NCI-H187 treated with DMSO at 0.1 percent for 48 hours (cell line): ENCODE measurements at regions not wholly inside any gene's neighbourhood (a gene's known extent, or its start where the extent isn't known, plus 50 kb on each side); places are given as distances from the start of the nearest gene placed in this dataset.

ENCODE experiments used
- DNase-seq: peaks from one replicate; lab custom pipeline; 2025; lab: John Stamatoyannopoulos, UW

- DNase-seq, result no peak
Measured at GRCh38 chr11:82676483-82677094, 57.1 kb downstream of the FAM181B start.

GRCh38 chr11:82675838-82676237 is 57.8 kb downstream of the FAM181B start:
- no peak for DNase-seq

- no peak for DNase-seq
Measured at GRCh38 chr11:82673631-82674030, 60.0 kb downstream of the FAM181B start.

- DNase-seq, result no peak
Measured at GRCh38 chr11:82671451-82671850, 62.2 kb downstream of the FAM181B start.

GRCh38 chr11:82663535-82663934 is 70.1 kb downstream of the FAM181B start:
- no peak for DNase-seq

- no peak for DNase-seq
Measured at GRCh38 chr11:82653752-82654151, 79.9 kb downstream of the FAM181B start.

GRCh38 chr11:82639251-82639650 is 94.4 kb downstream of the FAM181B start:
- DNase-seq, result no peak

GRCh38 chr11:82636615-82637014 is 97.0 kb downstream of the FAM181B start:
- no peak for DNase-seq

- no peak for DNase-seq
Measured at GRCh38 chr11:82634091-82634490, 99.6 kb downstream of the FAM181B start.

GRCh38 chr11:82631722-82632630 is 101.7 kb downstream of the FAM181B start:
- DNase-seq, result no peak

GRCh38 chr11:82610671-82611070 is 123.0 kb downstream of the FAM181B start:
- DNase-seq, result no peak

GRCh38 chr11:82606738-82607137 is 126.9 kb downstream of the FAM181B start:
- DNase-seq, result no peak

GRCh38 chr11:82601711-82602110 is 132.0 kb downstream of the FAM181B start:
- DNase-seq, result no peak

- DNase-seq, result no peak
Measured at GRCh38 chr11:82599836-82600235, 133.8 kb downstream of the FAM181B start.

GRCh38 chr11:82586581-82586980 is 147.1 kb downstream of the FAM181B start:
- DNase-seq, result no peak

- DNase-seq, result no peak
Measured at GRCh38 chr11:82577246-82577645, 156.4 kb downstream of the FAM181B start.

GRCh38 chr11:82560836-82561235 is 172.8 kb downstream of the FAM181B start:
- DNase-seq, result no peak

- no peak for DNase-seq
Measured at GRCh38 chr11:82559609-82560008, 174.1 kb downstream of the FAM181B start.

- DNase-seq, result no peak
Measured at GRCh38 chr11:82557274-82557673, 176.4 kb downstream of the FAM181B start.

GRCh38 chr11:82556210-82556609 is 177.5 kb downstream of the FAM181B start:
- no peak for DNase-seq

- no peak for DNase-seq
Measured at GRCh38 chr11:82546661-82547557, 186.8 kb downstream of the FAM181B start.

GRCh38 chr11:82539669-82540068 is 194.0 kb downstream of the FAM181B start:
- no peak for DNase-seq
